ENCODE measurements at regions not wholly inside any gene's neighbourhood (a gene's known extent, or its start where the extent isn't known, plus 50 kb on each side); places are given as distances from the start of the nearest gene placed in this dataset.

DNA sequence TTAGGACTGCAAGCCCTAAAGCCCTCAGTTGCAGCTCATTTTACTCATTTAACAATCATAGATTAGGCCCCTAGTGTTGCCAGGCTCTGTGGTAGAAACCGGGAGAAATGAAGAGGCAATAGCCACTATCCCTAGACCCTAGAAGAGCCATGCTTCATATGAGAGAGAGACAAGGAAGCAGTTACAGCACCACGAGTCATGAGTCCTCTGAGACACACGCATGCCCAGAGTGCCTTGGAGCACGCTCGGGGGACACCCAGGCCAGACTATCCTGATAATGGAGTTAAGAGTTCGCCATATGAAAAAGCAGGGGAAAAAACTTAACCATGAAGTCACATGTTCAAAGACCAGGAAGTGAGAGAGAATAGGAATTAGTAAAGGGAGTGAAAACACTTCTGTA is 321.5 kb upstream of the PKDCC start:
- no peak for TF ChIP-seq POLR2AphosphoS5 (IDR thresholded peaks at IDR 0.05; ENCODE audit: low read depth)
- TF ChIP-seq, protein P1, sequence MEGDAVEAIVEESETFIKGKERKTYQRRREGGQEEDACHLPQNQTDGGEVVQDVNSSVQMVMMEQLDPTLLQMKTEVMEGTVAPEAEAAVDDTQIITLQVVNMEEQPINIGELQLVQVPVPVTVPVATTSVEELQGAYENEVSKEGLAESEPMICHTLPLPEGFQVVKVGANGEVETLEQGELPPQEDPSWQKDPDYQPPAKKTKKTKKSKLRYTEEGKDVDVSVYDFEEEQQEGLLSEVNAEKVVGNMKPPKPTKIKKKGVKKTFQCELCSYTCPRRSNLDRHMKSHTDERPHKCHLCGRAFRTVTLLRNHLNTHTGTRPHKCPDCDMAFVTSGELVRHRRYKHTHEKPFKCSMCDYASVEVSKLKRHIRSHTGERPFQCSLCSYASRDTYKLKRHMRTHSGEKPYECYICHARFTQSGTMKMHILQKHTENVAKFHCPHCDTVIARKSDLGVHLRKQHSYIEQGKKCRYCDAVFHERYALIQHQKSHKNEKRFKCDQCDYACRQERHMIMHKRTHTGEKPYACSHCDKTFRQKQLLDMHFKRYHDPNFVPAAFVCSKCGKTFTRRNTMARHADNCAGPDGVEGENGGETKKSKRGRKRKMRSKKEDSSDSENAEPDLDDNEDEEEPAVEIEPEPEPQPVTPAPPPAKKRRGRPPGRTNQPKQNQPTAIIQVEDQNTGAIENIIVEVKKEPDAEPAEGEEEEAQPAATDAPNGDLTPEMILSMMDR (IDR thresholded peaks at IDR 0.05; ENCODE audit: insufficient read depth, low read length) = no peak
- TF ChIP-seq, protein P2, sequence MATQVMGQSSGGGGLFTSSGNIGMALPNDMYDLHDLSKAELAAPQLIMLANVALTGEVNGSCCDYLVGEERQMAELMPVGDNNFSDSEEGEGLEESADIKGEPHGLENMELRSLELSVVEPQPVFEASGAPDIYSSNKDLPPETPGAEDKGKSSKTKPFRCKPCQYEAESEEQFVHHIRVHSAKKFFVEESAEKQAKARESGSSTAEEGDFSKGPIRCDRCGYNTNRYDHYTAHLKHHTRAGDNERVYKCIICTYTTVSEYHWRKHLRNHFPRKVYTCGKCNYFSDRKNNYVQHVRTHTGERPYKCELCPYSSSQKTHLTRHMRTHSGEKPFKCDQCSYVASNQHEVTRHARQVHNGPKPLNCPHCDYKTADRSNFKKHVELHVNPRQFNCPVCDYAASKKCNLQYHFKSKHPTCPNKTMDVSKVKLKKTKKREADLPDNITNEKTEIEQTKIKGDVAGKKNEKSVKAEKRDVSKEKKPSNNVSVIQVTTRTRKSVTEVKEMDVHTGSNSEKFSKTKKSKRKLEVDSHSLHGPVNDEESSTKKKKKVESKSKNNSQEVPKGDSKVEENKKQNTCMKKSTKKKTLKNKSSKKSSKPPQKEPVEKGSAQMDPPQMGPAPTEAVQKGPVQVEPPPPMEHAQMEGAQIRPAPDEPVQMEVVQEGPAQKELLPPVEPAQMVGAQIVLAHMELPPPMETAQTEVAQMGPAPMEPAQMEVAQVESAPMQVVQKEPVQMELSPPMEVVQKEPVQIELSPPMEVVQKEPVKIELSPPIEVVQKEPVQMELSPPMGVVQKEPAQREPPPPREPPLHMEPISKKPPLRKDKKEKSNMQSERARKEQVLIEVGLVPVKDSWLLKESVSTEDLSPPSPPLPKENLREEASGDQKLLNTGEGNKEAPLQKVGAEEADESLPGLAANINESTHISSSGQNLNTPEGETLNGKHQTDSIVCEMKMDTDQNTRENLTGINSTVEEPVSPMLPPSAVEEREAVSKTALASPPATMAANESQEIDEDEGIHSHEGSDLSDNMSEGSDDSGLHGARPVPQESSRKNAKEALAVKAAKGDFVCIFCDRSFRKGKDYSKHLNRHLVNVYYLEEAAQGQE (IDR thresholded peaks at IDR 0.05; ENCODE audit: insufficient replicate concordance, low read depth) = no peak
- TF ChIP-seq SPI1 (IDR thresholded peaks at IDR 0.05; ENCODE audit: borderline replicate concordance, low read depth) = no peak

Measured in HL-60 (cell line).